22Rv1 (cell line): ENCODE measurements at regions not wholly inside any gene's neighbourhood (a gene's known extent, or its start where the extent isn't known, plus 50 kb on each side); places are given as distances from the start of the nearest gene placed in this dataset.

ENCODE experiments used
- ZFX ChIP-seq: fragments of 450-650 bp; IDR thresholded peaks from 2 replicates; pipeline ENCODE4 v1.6.1; 2017; ENCODE audit warnings: antibody characterized with exemption, borderline replicate concordance
- TF ChIP-seq, protein P1 (sequence below): fragments of 450-650 bp; IDR thresholded peaks from 2 replicates; pipeline ENCODE4 v1.5.1; 2017; ENCODE audit warnings: mild to moderate bottlenecking

GRCh38 chr18:56148373-56148772 is 490.0 kb downstream of the TXNL1 start:
- TF ChIP-seq, protein P1, sequence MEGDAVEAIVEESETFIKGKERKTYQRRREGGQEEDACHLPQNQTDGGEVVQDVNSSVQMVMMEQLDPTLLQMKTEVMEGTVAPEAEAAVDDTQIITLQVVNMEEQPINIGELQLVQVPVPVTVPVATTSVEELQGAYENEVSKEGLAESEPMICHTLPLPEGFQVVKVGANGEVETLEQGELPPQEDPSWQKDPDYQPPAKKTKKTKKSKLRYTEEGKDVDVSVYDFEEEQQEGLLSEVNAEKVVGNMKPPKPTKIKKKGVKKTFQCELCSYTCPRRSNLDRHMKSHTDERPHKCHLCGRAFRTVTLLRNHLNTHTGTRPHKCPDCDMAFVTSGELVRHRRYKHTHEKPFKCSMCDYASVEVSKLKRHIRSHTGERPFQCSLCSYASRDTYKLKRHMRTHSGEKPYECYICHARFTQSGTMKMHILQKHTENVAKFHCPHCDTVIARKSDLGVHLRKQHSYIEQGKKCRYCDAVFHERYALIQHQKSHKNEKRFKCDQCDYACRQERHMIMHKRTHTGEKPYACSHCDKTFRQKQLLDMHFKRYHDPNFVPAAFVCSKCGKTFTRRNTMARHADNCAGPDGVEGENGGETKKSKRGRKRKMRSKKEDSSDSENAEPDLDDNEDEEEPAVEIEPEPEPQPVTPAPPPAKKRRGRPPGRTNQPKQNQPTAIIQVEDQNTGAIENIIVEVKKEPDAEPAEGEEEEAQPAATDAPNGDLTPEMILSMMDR: no peak
- TF ChIP-seq ZFX: no peak
